Uterus (tissue), 2 donors: ENCODE measurements at regions not wholly inside any gene's neighbourhood (a gene's known extent, or its start where the extent isn't known, plus 50 kb on each side); places are given as distances from the start of the nearest gene placed in this dataset.
"Not testable (repeated sequence)": the region's sequence is repeated elsewhere in the genome, so short reads cannot be mapped to it uniquely, and the experiment has no call there.

Source experiments
- POLR2A ChIP-seq, 2 donors: fragments of 450-650 bp; IDR thresholded peaks; one replicate each; pipeline ENCODE4 v1.6.1; 2016; ENCODE audit warnings: antibody characterized with exemption in 2 of 2, mild to moderate bottlenecking in 1 of 2, moderate library complexity in 1 of 2
- TF ChIP-seq, protein P1 (sequence below), 4 experiments: fragments of 200-600 bp in 2 of 4; fragments of 450-650 bp in 2 of 4; sonication (generic) in 2 of 4; IDR thresholded peaks; one replicate each; pipeline ENCODE4 v1.5.1; 2016 to 2019; ENCODE audit warnings: antibody characterized with exemption in 4 of 4, mild to moderate bottlenecking in 2 of 4, moderate library complexity in 1 of 4

DNA sequence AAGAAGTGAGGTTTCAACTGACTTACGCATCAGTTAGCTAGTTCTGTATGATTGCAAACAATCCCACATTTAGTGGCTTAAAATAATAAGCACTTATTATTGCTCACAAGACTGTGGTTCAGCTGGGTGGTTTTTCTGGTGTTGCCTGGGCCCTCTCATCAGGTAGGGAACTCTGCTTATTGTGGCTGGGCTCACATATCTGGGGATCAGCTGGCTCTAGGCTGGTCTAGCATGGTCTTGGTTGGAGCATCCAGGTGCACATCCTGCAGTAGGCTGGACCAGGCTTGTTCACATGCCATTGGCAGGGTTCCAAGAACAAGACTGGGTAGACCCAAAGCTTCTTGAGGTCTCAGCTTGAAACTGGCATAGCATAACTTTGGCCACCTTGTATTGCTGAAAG, 317.4 kb upstream of the NOTCH2NLA start:
- TF ChIP-seq, protein P1, sequence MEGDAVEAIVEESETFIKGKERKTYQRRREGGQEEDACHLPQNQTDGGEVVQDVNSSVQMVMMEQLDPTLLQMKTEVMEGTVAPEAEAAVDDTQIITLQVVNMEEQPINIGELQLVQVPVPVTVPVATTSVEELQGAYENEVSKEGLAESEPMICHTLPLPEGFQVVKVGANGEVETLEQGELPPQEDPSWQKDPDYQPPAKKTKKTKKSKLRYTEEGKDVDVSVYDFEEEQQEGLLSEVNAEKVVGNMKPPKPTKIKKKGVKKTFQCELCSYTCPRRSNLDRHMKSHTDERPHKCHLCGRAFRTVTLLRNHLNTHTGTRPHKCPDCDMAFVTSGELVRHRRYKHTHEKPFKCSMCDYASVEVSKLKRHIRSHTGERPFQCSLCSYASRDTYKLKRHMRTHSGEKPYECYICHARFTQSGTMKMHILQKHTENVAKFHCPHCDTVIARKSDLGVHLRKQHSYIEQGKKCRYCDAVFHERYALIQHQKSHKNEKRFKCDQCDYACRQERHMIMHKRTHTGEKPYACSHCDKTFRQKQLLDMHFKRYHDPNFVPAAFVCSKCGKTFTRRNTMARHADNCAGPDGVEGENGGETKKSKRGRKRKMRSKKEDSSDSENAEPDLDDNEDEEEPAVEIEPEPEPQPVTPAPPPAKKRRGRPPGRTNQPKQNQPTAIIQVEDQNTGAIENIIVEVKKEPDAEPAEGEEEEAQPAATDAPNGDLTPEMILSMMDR (IDR thresholded peaks at IDR 0.05), result not testable (repeated sequence)
- TF ChIP-seq POLR2A (IDR thresholded peaks at IDR 0.05), result not testable (repeated sequence)
